Fibroblast of pulmonary artery (primary cell): ENCODE measurements at regions not wholly inside any gene's neighbourhood (a gene's known extent, or its start where the extent isn't known, plus 50 kb on each side); places are given as distances from the start of the nearest gene placed in this dataset.

ENCODE experiments used
- DNase-seq: peaks from one replicate; pipeline ENCODE4 v3.0.0-alpha.2; 2010; ENCODE audit warnings: low read depth
- H3K4me3 ChIP-seq: replicated peaks from 2 replicates; pipeline ENCODE4 v1.5.1; 2011; ENCODE audit warnings: low read depth, mild to moderate bottlenecking, control low read depth, low read length, moderate library complexity
- TF ChIP-seq, protein P1 (sequence below): IDR thresholded peaks from 2 replicates; pipeline ENCODE4 v1.5.1; 2011; ENCODE audit warnings: mild to moderate bottlenecking, control low read depth, low read length, inconsistent platforms; ENCODE audit errors: missing control alignments

DNA sequence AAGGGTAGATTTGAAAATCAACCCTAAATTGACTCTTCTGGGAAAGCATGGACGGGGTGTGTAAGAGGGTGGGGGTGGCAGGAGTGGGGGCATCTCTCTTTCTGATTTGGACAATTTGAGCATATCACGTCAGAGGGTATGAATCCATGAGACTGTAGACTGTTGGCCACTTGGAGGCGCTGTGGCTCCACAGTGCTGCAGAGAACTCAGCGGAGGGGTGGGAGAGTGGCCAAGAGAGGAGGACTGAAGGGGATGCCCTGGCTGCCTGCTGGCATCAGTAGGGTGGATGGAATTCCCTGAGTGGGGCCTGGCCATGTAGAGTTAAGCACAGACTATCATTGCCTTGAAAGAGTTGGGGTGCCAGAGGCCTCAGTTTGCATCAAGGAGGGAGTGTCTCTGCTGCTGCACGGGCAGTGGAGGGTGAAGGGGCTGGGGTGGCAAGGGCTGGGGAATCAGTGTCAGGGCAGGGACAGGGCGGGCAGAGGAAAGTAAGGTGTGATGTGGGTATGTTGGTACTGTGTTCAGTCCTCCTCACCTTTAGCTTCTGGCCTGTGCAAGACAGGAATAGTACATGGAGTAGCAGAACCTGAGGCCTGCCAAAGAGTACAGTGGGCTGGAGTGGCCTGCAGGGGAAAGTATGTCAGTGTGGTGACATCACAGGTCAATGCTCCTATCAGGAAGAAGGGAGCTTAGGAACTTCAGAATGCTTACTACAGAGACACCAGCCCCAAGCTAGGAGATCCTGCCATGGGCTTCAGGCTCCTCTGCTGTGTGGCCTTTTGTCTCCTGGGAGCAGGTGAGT is 133.5 kb upstream of the PRSS58 start:
- DNase-seq = no peak
- TF ChIP-seq, protein P1, sequence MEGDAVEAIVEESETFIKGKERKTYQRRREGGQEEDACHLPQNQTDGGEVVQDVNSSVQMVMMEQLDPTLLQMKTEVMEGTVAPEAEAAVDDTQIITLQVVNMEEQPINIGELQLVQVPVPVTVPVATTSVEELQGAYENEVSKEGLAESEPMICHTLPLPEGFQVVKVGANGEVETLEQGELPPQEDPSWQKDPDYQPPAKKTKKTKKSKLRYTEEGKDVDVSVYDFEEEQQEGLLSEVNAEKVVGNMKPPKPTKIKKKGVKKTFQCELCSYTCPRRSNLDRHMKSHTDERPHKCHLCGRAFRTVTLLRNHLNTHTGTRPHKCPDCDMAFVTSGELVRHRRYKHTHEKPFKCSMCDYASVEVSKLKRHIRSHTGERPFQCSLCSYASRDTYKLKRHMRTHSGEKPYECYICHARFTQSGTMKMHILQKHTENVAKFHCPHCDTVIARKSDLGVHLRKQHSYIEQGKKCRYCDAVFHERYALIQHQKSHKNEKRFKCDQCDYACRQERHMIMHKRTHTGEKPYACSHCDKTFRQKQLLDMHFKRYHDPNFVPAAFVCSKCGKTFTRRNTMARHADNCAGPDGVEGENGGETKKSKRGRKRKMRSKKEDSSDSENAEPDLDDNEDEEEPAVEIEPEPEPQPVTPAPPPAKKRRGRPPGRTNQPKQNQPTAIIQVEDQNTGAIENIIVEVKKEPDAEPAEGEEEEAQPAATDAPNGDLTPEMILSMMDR = peak; percentile 25
- no peak overlapping the region for H3K4me3 ChIP-seq

DNA sequence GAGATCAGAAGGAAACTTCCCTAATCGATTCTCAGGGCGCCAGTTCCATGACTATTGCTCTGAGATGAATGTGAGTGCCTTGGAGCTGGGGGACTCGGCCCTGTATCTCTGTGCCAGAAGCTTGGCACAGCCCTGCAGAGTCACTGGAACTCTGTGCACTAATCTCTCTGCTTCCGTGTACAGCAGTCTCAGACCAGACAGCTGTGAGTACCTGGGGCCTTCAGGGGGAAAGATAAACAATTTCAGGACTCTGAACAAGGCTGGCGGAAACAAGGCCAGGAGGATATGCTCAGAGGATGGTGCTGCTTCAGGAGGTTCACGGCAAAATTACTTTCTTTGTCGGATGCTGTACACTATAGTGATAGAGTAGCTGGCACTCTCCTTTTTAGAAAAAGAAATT is 131.7 kb upstream of the PRSS58 start:
- TF ChIP-seq, protein P1 = no peak
- DNase-seq = no peak
- H3K4me3 ChIP-seq = no peak overlapping the region

DNA sequence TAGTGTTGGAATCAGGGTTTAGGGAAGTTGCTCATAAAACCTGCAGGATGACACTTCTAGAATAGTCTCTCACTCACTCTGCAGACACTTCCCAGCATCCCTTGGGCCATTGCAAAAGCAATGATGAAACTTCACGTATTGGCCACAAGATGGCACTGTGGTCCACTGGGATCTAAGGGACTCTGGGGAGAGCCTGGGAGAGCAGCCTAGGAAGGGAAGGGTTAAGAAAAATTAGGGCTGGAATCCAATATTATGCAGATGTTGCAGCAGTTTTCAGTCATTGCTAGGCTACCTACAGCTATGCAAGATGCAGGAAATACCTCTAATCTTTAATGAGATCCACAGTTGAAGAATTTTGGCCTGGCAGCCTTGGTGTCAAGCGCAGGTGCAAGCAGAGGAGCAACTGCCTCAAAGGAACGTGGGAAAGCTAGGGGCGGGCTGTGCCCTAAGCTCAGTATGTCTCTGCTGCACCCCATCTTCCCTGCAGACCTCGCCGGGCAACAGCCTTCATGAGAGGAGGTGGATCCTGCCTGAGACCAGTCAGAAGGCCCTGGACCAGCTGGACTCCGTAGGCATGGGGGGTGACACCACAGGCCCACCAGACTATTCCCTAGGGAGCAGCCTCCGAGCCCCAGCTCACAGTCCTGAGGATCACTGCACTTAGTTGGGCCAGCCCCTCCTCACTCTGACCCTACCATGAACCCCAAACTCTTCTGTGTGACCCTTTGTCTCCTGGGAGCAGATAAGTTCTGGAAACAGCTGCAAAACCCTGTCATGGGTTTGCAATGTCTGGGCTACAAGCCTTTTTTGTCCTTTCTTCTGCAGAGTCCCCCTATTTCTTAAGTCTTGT is 127.9 kb upstream of the PRSS58 start:
- peak; percentile 76 for DNase-seq
- no peak overlapping the region for H3K4me3 ChIP-seq
- TF ChIP-seq, protein P1 = peak; percentile 83

DNA sequence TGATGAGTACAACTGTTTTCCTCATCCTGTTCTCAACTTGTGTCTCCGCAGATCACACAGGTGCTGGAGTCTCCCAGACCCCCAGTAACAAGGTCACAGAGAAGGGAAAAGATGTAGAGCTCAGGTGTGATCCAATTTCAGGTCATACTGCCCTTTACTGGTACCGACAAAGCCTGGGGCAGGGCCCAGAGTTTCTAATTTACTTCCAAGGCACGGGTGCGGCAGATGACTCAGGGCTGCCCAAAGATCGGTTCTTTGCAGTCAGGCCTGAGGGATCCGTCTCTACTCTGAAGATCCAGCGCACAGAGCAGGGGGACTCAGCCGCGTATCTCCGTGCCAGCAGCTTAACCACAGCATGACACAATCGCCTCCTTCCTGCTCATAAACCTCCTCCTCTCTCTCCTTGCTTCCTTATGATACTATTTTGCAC is 126.7 kb upstream of the PRSS58 start:
- TF ChIP-seq, protein P1 = no peak
- no peak overlapping the region for H3K4me3 ChIP-seq
- peak; percentile 25 for DNase-seq

DNA sequence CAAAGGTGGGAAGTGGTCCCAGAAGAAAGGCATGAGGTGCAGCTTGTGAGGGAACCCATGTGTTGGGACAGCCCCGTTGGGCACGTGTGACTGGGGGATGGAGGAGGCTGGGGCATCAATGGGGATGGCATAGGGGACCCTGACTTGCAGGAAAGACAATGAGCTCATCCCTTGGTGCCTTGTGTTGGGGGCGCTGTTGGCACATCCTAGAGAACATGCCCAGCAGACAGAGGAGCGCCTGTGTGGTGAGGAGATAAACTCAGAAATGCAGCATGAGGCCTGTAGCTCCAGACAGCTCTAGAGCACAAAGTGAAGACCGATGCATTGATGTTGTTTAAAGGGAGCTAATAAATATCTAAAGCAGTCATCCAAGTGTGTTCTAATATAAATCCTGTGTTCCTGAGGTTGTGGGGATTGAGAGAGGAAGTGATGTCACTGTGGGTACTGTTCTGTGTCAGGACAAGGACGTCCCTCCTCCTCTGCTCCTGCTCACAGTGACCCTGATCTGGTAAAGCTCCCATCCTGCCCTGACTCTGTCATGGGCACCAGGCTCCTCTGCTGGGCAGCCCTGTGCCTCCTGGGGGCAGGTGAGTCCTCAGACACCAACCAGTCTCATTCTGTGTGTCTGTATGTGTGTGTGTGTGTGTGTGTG is 126.1 kb upstream of the PRSS58 start:
- DNase-seq = no peak
- no peak overlapping the region for H3K4me3 ChIP-seq
- TF ChIP-seq, protein P1 = no peak

DNA sequence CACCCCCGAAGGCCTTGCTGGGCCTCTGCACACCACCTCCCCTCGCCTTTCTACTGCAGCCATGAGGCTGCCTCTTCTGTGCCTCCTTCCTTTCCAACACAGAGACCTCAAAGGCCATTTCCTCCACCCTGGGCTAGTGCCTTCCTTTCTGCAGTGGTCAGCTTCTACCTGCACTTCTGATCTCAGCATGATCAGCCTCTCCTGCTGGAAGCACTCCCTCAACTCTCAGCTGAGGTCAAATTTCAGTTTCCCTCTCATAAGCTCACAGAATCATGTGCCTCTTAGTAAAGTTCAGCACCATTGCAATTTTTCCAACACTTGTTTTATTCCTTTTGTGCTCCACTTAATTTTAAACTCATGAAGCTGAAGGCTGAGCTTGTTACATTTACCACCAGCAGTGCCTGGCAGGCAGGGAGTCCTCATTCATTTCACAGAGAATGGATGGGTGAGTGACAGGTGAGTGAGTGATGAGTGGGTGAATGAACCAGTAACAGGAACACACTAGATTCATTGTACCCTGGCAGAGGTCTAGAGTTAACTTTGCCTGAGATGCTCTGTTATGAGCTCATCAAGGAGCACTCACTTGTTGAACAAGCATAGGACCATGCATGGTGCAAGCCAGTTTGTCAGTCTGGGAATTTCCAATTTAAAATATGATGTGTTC is 124.0 kb upstream of the PRSS58 start:
- TF ChIP-seq, protein P1 = no peak
- no peak for DNase-seq

More for the DNA sequence above, 124.0 kb upstream of the PRSS58 start:
- H3K4me3 ChIP-seq = no peak overlapping the region
